ENCODE measurements at regions not wholly inside any gene's neighbourhood (a gene's known extent, or its start where the extent isn't known, plus 50 kb on each side); places are given as distances from the start of the nearest gene placed in this dataset.
"Not testable (repeated sequence)": the region's sequence is repeated elsewhere in the genome, so short reads cannot be mapped to it uniquely, and the experiment has no call there.

- DNase-seq (ENCODE audit: extremely low read depth in 1 of 11, low read depth in 9 of 11, low spot score in 4 of 11) = no peak
Observed at GRCh38 chr1:201633297-201633696, 94.4 kb downstream of the NAV1 start.

- no peak for DNase-seq (ENCODE audit: extremely low read depth in 1 of 11, low read depth in 9 of 11, low spot score in 4 of 11)
Observed at GRCh38 chr1:201633811-201634210, 94.9 kb downstream of the NAV1 start.

- DNase-seq (ENCODE audit: extremely low read depth in 1 of 11, low read depth in 9 of 11, low spot score in 4 of 11) = no peak
Observed at GRCh38 chr1:201634261-201634660, 95.3 kb downstream of the NAV1 start.

DNA sequence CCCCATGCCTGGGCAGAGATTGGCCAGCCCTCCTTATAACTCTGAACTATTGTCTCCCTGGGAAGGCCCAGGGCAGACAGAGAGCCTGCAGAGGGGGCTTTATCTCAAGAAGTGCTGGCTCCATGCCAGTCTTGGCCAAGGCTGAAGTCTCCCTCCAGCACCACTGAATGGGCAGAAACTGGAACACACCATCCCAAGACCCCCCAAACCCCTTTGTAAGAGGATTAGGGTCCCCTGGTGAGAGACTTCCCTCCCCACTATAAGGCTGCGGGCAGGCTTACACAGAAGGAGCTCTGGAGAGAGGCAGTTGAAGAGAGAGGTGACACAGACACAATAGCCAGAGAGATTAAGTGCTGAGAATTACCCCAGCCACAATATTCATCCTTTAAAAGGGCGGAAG is 97.2 kb downstream of the NAV1 start:
- no peak for DNase-seq (ENCODE audit: extremely low read depth in 1 of 11, low read depth in 9 of 11, low spot score in 4 of 11)

GRCh38 chr1:201636510-201636971 is 97.6 kb downstream of the NAV1 start:
- DNase-seq (ENCODE audit: extremely low read depth in 1 of 11, low read depth in 9 of 11, low spot score in 4 of 11) = no peak

GRCh38 chr1:201637282-201638079 is 98.6 kb downstream of the NAV1 start:
- no peak for DNase-seq (ENCODE audit: extremely low read depth in 1 of 11, low read depth in 9 of 11, low spot score in 4 of 11)

GRCh38 chr1:201639391-201639790 is 100.5 kb downstream of the NAV1 start:
- no peak for DNase-seq (ENCODE audit: extremely low read depth in 1 of 11, low read depth in 9 of 11, low spot score in 4 of 11)

DNA sequence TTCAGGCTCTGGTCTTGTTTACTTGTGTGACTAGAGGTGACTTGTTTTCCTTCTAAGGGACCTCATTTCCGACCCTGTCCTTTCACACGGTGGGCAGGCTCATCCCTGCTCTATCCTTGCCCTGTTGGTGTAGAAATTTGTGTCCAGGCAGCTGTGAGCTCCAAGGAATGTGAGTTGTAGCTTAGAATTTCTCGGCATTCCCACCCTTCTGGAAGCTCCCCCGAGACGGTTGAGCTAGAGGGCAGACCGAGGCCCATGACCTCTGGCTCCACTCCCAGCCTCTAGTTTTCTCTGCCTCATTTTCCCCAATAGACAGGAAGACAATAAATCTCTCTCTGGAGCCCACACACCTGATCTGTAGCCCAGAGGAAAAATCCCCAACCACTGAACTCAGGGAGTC is 100.9 kb downstream of the NAV1 start:
- no peak for DNase-seq (ENCODE audit: extremely low read depth in 1 of 11, low read depth in 9 of 11, low spot score in 4 of 11)

DNA sequence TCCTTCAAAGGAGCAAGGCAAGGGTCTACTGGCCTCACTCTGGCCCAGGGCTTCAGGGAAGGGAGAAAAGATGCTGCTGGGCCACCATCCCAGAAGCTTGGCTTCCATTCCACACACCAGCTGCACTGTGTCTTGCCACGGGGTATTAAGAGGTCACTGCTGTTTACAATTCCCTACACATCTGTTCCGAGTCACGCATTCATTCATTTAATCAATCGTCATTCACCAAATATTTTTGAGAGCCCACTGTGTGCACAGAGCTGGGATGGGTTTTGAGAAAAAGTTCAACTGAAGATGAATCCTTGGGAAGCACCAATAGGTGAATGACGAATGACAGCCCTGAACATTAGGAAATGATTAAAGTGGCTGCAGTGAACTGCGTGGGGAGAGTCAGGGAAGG is 101.7 kb downstream of the NAV1 start:
- no peak for DNase-seq (ENCODE audit: extremely low read depth in 1 of 11, low read depth in 9 of 11, low spot score in 4 of 11)

- no peak for DNase-seq (ENCODE audit: extremely low read depth in 1 of 11, low read depth in 9 of 11, low spot score in 4 of 11)
Observed at GRCh38 chr1:201641524-201642253, 102.8 kb downstream of the NAV1 start.

DNA sequence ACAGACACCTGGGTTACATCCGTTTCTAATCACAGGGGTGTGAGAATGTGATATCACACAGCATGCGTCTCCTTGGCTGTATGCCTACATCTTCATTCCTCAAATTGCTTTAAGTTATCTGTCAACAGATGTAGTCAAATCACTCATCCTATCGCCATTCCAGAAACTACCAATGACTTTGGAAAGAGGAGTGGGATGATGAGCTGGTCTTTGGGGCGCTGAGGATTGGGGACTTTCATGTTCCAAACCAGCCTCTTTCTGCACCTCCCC is 104.8 kb downstream of the NAV1 start:
- no peak for DNase-seq (ENCODE audit: extremely low read depth in 1 of 11, low read depth in 9 of 11, low spot score in 4 of 11)

DNA sequence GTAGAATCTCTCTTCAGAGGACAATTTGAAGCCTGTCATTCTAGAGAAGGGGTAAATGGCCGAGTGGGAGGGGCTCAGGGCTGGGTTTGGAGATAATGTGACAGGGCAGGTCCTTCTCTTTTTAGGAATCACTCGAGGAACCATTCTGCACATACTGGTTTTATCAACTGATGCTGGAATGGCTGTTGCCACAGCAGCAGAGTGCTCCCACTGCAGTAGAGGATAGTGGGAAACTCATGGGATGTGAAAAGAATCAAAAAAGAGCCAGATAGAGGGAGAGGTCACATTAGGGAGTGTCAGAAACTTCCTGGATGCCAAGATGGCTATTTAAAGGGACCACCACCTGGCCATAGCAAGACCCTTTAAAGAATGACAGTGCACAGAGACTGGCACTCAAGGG is 105.3 kb downstream of the NAV1 start:
- DNase-seq (ENCODE audit: extremely low read depth in 1 of 11, low read depth in 9 of 11, low spot score in 4 of 11) = no peak

DNA sequence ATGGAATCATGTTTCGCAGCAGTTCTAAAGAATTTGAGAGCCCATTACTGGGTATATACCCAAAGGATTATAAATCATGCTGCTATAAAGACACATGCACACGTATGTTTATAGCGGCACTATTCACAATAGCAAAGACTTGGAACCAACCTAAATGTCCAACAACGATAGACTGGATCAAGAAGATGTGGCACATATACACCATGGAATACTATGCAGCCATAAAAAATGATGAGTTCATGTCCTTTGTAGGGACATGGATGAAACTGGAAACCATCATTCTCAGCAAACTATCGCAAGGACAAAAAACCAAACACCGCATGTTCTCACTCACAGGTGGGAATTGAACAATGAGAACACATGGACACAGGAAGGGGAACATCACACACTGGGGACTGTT is 106.1 kb downstream of the NAV1 start:
- DNase-seq (ENCODE audit: extremely low read depth in 1 of 11, low read depth in 9 of 11, low spot score in 4 of 11) = not testable (repeated sequence)

DNA sequence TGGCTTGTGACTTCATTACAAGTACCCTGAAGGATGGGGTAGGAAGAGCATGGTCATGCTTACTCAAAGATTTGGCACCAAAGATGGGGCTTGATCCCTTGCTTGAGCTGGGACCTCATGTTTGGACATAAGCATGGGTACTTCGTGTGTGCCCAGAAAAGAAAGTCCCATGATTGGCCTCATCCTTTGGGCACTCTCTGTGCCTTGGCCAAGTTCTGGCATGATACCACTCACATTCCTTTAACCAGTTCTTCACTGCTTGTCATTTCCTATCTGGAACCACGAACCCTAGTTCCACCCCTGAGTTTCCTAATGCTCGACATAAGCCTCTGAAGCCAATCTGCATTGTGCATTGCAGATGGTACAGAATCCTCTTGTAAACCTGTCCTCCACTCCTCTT is 107.0 kb downstream of the NAV1 start:
- DNase-seq (ENCODE audit: extremely low read depth in 1 of 11, low read depth in 9 of 11, low spot score in 4 of 11) = no peak

DNA sequence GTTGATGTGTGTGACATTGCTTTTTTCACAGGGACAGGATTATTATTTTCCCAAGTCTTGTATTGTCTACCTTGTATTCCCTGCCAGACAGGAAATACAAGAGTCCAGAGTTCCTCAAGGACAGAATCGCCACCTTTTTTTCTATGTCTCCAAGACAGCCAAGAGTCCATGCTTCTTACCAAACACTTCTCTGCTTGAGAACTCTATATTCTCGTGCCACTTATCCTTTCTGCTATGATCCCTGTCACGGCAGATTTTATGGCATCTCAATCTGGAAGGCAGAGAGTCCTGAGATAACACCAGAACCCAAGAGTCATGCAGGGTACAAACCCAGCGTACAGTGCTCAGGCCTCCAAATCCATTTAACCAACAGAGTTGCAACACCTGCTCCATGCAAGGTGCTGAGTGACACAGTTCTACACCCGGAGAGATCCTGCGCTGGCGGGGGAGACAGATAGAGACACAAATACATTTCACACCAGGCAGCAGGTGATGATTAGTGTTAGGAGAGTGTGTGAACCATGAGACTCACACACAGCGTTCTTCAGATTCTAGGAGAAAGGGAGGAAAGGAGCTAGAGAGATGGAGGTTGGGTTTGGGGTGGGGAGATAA is 107.6 kb downstream of the NAV1 start:
- DNase-seq (ENCODE audit: extremely low read depth in 1 of 11, low read depth in 9 of 11, low spot score in 4 of 11) = no peak

GRCh38 chr1:201647094-201647493 is 108.2 kb downstream of the NAV1 start:
- no peak for DNase-seq (ENCODE audit: extremely low read depth in 1 of 11, low read depth in 9 of 11, low spot score in 4 of 11)

DNA sequence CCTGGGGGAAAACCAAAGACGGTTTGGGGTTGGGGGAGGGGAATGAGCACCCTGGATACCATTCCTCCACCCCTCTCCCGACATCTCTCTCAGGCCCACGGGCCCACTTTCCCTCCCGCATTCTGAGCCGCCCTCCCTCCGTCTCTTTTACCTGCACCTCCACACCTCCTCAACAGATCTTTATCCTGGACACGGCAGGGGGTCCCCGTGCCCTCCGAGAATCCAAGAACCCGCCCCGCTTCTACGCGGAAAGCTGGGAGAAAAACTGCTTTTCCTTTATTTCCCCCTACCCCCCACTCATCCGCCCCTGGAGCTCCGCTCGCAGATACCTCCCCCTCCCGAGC is 108.8 kb downstream of the NAV1 start:
- DNase-seq (ENCODE audit: extremely low read depth in 1 of 11, low read depth in 9 of 11, low spot score in 4 of 11) = no peak

GRCh38 chr1:201648066-201648906 is 109.4 kb downstream of the NAV1 start:
- DNase-seq (ENCODE audit: extremely low read depth in 1 of 11, low read depth in 9 of 11, low spot score in 4 of 11) = peak in 2 of 11 donors; percentile 38 to 47

- DNase-seq (ENCODE audit: extremely low read depth in 1 of 11, low read depth in 9 of 11, low spot score in 4 of 11) = no peak
Observed at GRCh38 chr1:201648907-201649721, 110.2 kb downstream of the NAV1 start.

Data from renal cortex interstitium (tissue), 11 donors.